SH-SY5Y (cell line): ENCODE measurements at regions not wholly inside any gene's neighbourhood (a gene's known extent, or its start where the extent isn't known, plus 50 kb on each side); places are given as distances from the start of the nearest gene placed in this dataset.
A peak's percentile ranks its signal among the peaks of the same experiment; 100 is the strongest.

Experiments
- GATA2 ChIP-seq: IDR thresholded peaks from 2 replicates; pipeline ENCODE4 v1.6.1; 2011; ENCODE audit warnings: mild to moderate bottlenecking, low read depth, low read length
- GATA3 ChIP-seq: IDR thresholded peaks from 2 replicates; pipeline ENCODE4 v1.6.1; 2011; ENCODE audit warnings: low read depth, mild to moderate bottlenecking, low read length, moderate library complexity

- TF ChIP-seq GATA3, result no peak
- no peak for TF ChIP-seq GATA2
Measured at GRCh38 chr10:121263431-121263783, 334.8 kb downstream of the FGFR2 start.

GRCh38 chr10:121265360-121266123 lies 332.7 kb downstream of the FGFR2 start:
- TF ChIP-seq GATA2 (no peak), GATA3 (no peak)

- TF ChIP-seq GATA3 (no peak), GATA2 (no peak)
Measured at GRCh38 chr10:121266370-121266769, 331.9 kb downstream of the FGFR2 start.

GRCh38 chr10:121267236-121268003 lies 330.8 kb downstream of the FGFR2 start:
- TF ChIP-seq GATA2 (no peak), GATA3 (no peak)

GRCh38 chr10:121268363-121268762 lies 329.9 kb downstream of the FGFR2 start:
- TF ChIP-seq GATA2, result no peak
- no peak for TF ChIP-seq GATA3

- no peak for TF ChIP-seq GATA3
- TF ChIP-seq GATA2, result no peak
Measured at GRCh38 chr10:121268863-121269432, 329.3 kb downstream of the FGFR2 start.

GRCh38 chr10:121270906-121271305 lies 327.3 kb downstream of the FGFR2 start:
- no peak for TF ChIP-seq GATA3
- no peak for TF ChIP-seq GATA2

GRCh38 chr10:121276046-121276445 lies 322.2 kb downstream of the FGFR2 start:
- TF ChIP-seq GATA3 (no peak), GATA2 (no peak)

GRCh38 chr10:121276822-121277221 lies 321.4 kb downstream of the FGFR2 start:
- TF ChIP-seq GATA3 (no peak), GATA2 (no peak)

- no peak for TF ChIP-seq GATA2
- TF ChIP-seq GATA3, result no peak
Measured at GRCh38 chr10:121281576-121281975, 316.7 kb downstream of the FGFR2 start.

- TF ChIP-seq GATA2, result no peak
Measured at GRCh38 chr10:121282264-121282663, 316.0 kb downstream of the FGFR2 start.

GRCh38 chr10:121282797-121283515 lies 315.3 kb downstream of the FGFR2 start:
- TF ChIP-seq GATA2, result no peak
- TF ChIP-seq GATA3, result no peak

- TF ChIP-seq GATA2, result peak; percentile 97
- peak; percentile 89 for TF ChIP-seq GATA3
Measured at GRCh38 chr10:121284936-121285335, 313.3 kb downstream of the FGFR2 start.
